HCT116 (cell line): ENCODE measurements at regions not wholly inside any gene's neighbourhood (a gene's known extent, or its start where the extent isn't known, plus 50 kb on each side); places are given as distances from the start of the nearest gene placed in this dataset.

Experiments used
- ATAC-seq: fragments of 200-7000 bp; cut with Tn5 transposase; 2 replicates; pipeline ENCODE4 v1.9.1; 2020; ENCODE audit warnings: mild to moderate bottlenecking, moderate library complexity
- BruUV-seq: library from RNA; stranded (reverse); fragments of 400-500 nt; replicated peaks from 2 replicates; lab custom pipeline; 2021; lab: Mats Ljungman, UMichigan
- CTCF ChIA-PET: fragments of 300-600 bp; sonication (Branson Sonifier 250); formaldehyde crosslinking; loops from one replicate; lab custom pipeline; 2021; ENCODE audit warnings: antibody characterized with exemption; lab: Charles Lee
- POLR2A ChIA-PET: fragments of 300-600, 350-600 bp; sonication (Branson Sonifier 250); formaldehyde crosslinking; loops from one replicate; lab custom pipeline; 2021; ENCODE audit warnings: antibody characterized with exemption; lab: Charles Lee
- RAD21 ChIA-PET, 2 experiments: fragments of 300-600 bp; sonication (Branson Sonifier 250); formaldehyde crosslinking; loops; one replicate each; lab custom pipeline; 2023; ENCODE audit warnings: low total read pairs in 2 of 2; ENCODE audit not compliant: uncharacterized antibody in 2 of 2, unreplicated experiment in 2 of 2, low non-redundant PET in 1 of 2; lab: Charles Lee
- DNase-seq: peaks from one replicate; pipeline ENCODE4 v3.0.0-alpha.2; 2010; ENCODE audit warnings: low read depth, low spot score
- H2AFZ ChIP-seq: fragments of 200-600 bp; shearing (Covaris generic), sonication (generic); 2 replicates; pipeline ENCODE4 v1.6.1; 2017; ENCODE audit warnings: low read depth, mixed run types, mixed read lengths, antibody characterized with exemption, low read length; ENCODE audit not compliant: poor library complexity, severe bottlenecking
- H3K27ac ChIP-seq: 2 replicates; pipeline ENCODE4 v1.5.1; 2012; ENCODE audit warnings: low read depth, low read length
- H3K27me3 ChIP-seq: fragments of 200-600 bp; sonication (generic); 2 replicates; pipeline ENCODE4 v1.6.1; 2016; ENCODE audit warnings: mixed run types, low read length, mixed read lengths; ENCODE audit not compliant: insufficient read depth
- H3K36me3 ChIP-seq, 2 experiments: fragments of 200-500 bp in 1 of 2; fragments of 200-600 bp in 1 of 2; sonication (Bioruptor generic) in 1 of 2; sonication (generic) in 1 of 2; 2 replicates each; pipeline versions ENCODE4 v1.5.1 to v1.6.1; 2014 to 2016; ENCODE audit warnings: low read length in 2 of 2, inconsistent platforms in 1 of 2, mixed read lengths in 1 of 2, mixed run types in 1 of 2; ENCODE audit not compliant: insufficient read depth in 2 of 2, control insufficient read depth in 1 of 2
- H3K4me1 ChIP-seq, 2 experiments: fragments of 200-600 bp in 1 of 2; sonication (generic) in 1 of 2; 2 replicates each; pipeline versions ENCODE4 v1.5.1 to v1.6.1; 2012 to 2017; ENCODE audit warnings: low read length in 2 of 2, inconsistent platforms in 1 of 2, mild to moderate bottlenecking in 1 of 2, mixed read lengths in 1 of 2, mixed run types in 1 of 2, moderate library complexity in 1 of 2; ENCODE audit not compliant: insufficient read depth in 2 of 2, control insufficient read depth in 1 of 2
- H3K4me2 ChIP-seq: fragments of 200-600 bp; sonication (generic); 2 replicates; pipeline ENCODE4 v1.6.1; 2017; ENCODE audit warnings: mixed run types, low read length, mixed read lengths
- H3K4me3 ChIP-seq, 2 experiments: fragments of 200-600 bp in 1 of 2; sonication (generic) in 1 of 2; replicated peaks in 1 of 2; 2 replicates each; pipeline ENCODE4 v1.5.1; 2011 to 2016; ENCODE audit warnings: low read length in 2 of 2, control low read depth in 1 of 2, low read depth in 1 of 2, mild to moderate bottlenecking in 1 of 2, mixed read lengths in 1 of 2, mixed run types in 1 of 2
- H3K79me2 ChIP-seq: fragments of 200-600 bp; sonication (generic); 2 replicates; pipeline ENCODE4 v1.6.1; 2017; ENCODE audit warnings: mild to moderate bottlenecking, mixed run types, low read length, moderate library complexity, mixed read lengths; ENCODE audit not compliant: insufficient read depth
- H3K9ac ChIP-seq: fragments of 200-600 bp; sonication (generic); 2 replicates; pipeline ENCODE4 v1.6.1; 2016; ENCODE audit warnings: low read length, mixed read lengths
- H3K9me2 ChIP-seq: fragments of 200-600 bp; sonication (generic), shearing (Covaris generic); 2 replicates; pipeline ENCODE4 v1.6.1; 2017; ENCODE audit warnings: mixed run types, mild to moderate bottlenecking, moderate library complexity; ENCODE audit not compliant: insufficient read depth
- H3K9me3 ChIP-seq, 2 experiments: fragments of 200-500 bp in 1 of 2; fragments of 200-600 bp in 1 of 2; sonication (Bioruptor generic) in 1 of 2; sonication (generic) in 1 of 2; 2 replicates each; pipeline ENCODE4 v1.6.1; 2014 to 2017; ENCODE audit warnings: low read length in 2 of 2, mixed read lengths in 2 of 2, inconsistent platforms in 1 of 2, low read depth in 1 of 2, mild to moderate bottlenecking in 1 of 2, mixed run types in 1 of 2, moderate library complexity in 1 of 2; ENCODE audit not compliant: control insufficient read depth in 1 of 2, insufficient read depth in 1 of 2
- H4K20me1 ChIP-seq: fragments of 200-600 bp; sonication (generic), shearing (Covaris generic); 2 replicates; pipeline ENCODE4 v1.6.1; 2017; ENCODE audit warnings: mixed run types, mild to moderate bottlenecking, moderate library complexity; ENCODE audit not compliant: insufficient read depth
- CBX3 ChIP-seq: IDR thresholded peaks from 2 replicates; pipeline ENCODE4 v1.6.1; 2012; ENCODE audit warnings: low read depth
- CEBPB ChIP-seq: IDR thresholded peaks from 2 replicates; pipeline ENCODE4 v1.6.1; 2012; ENCODE audit warnings: low read depth
- CTCF ChIP-seq, 3 experiments: fragments of 200-600 bp in 1 of 3; sonication (generic) in 1 of 3; IDR thresholded peaks in 2 of 3; conservative IDR thresholded peaks in 1 of 3; 2 replicates each; pipeline ENCODE4 v1.5.1; 2012 to 2017; ENCODE audit warnings: low read depth in 2 of 3, low read length in 2 of 3, antibody characterized with exemption in 1 of 3, borderline replicate concordance in 1 of 3, control low read depth in 1 of 3, mild to moderate bottlenecking in 1 of 3, mixed read lengths in 1 of 3, mixed run types in 1 of 3, moderate library complexity in 1 of 3; ENCODE audit not compliant: insufficient read depth in 1 of 3
- EGR1 ChIP-seq: IDR thresholded peaks from 2 replicates; pipeline ENCODE4 v1.6.1; 2012; ENCODE audit warnings: low read depth
- ELF1 ChIP-seq: IDR thresholded peaks from 2 replicates; pipeline ENCODE4 v1.6.1; 2012; ENCODE audit warnings: low read depth, borderline replicate concordance
- EZH2 ChIP-seq: fragments of 200-600 bp; sonication (generic); IDR thresholded peaks from 2 replicates; pipeline ENCODE4 v1.6.1; 2017; ENCODE audit warnings: antibody characterized with exemption, mixed run types
- EZH2phosphoT487 ChIP-seq: fragments of 200-600 bp; IDR thresholded peaks from 2 replicates; pipeline ENCODE4 v1.6.1; 2018; ENCODE audit warnings: antibody characterized with exemption, borderline replicate concordance
- FOSL1 ChIP-seq: IDR thresholded peaks from 2 replicates; pipeline ENCODE4 v1.6.1; 2012; ENCODE audit warnings: low read depth
- JUND ChIP-seq: IDR thresholded peaks from 2 replicates; pipeline ENCODE4 v1.6.1; 2012
- POLR2A ChIP-seq: IDR thresholded peaks from 2 replicates; pipeline ENCODE4 v1.7.0; 2011; ENCODE audit warnings: borderline replicate concordance; ENCODE audit not compliant: insufficient read depth, insufficient read length; ENCODE audit errors: extremely low read depth
- POLR2AphosphoS5 ChIP-seq: IDR thresholded peaks from 2 replicates; pipeline ENCODE4 v1.6.1; 2011; ENCODE audit warnings: mild to moderate bottlenecking, low read depth, low read length, moderate library complexity
- RAD21 ChIP-seq: IDR thresholded peaks from 2 replicates; pipeline ENCODE4 v1.6.1; 2012; ENCODE audit warnings: low read depth, mild to moderate bottlenecking
- SIN3A ChIP-seq: IDR thresholded peaks from 2 replicates; pipeline ENCODE4 v1.6.1; 2012; ENCODE audit warnings: low read depth
- TCF7L2 ChIP-seq: IDR thresholded peaks from 2 replicates; pipeline ENCODE4 v1.7.0; 2011; ENCODE audit warnings: borderline replicate concordance, inconsistent platforms; ENCODE audit not compliant: insufficient read depth, insufficient read length; ENCODE audit errors: extremely low read depth
- YY1 ChIP-seq: IDR thresholded peaks from 2 replicates; pipeline ENCODE4 v1.6.1; 2011; ENCODE audit warnings: low read length, low read depth, moderate library complexity, mild to moderate bottlenecking; ENCODE audit not compliant: insufficient replicate concordance; ENCODE audit errors: extremely low read depth
- ZFX ChIP-seq: fragments of 450-650 bp; IDR thresholded peaks from 2 replicates; pipeline ENCODE4 v1.6.1; 2017
- ZNF274 ChIP-seq: fragments of 200-500 bp; sonication (Bioruptor generic); IDR thresholded peaks from 2 replicates; pipeline ENCODE4 v1.6.1; 2014; ENCODE audit warnings: mild to moderate bottlenecking, low read depth, low read length, inconsistent platforms
- intact Hi-C: fragments of 100-400 bp; cut with micrococcal nuclease; formaldehyde crosslinking; loops from 2 replicates; pipeline ENCODE4 v1.10.0; 2022
- TF ChIP-seq, protein P1 (sequence below): IDR thresholded peaks from 2 replicates; pipeline ENCODE4 v1.6.1; 2012
- TF ChIP-seq, protein P2 (sequence below): IDR thresholded peaks from 2 replicates; pipeline ENCODE4 v1.6.1; 2012; ENCODE audit warnings: low read depth

DNA sequence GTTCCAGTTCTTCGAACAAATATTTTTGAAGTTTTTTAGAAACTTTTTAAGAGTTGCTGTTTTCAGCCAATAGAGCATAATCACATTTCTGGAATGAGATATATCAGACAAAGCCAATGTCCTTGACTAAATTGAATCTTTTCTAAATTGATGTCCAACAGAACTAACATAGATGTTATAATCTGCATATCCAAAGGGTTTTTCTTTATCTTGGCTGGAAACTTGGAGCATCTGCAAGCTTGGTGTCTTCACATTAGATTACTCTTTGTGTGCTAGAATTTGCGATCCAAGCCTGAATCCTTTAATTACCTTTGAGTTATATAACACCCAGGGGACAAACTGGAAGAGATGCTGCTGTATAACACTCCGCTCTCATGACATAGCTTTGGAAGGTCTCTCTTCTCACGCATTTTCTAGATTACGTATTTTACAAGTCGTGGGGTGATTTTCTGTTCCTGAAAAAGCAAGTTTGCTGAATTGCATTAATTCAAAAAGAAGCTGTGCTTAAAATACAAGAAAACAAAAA, 64.4 kb upstream of the FUCA2 start:
- no peak overlapping the region for H2AFZ ChIP-seq
- no peaks in the 10 kb centered on the region for H3K4me1 ChIP-seq
- H3K9me2 ChIP-seq, result no peaks in the 10 kb centered on the region
- CTCF ChIA-PET, result interaction anchor here (0.6 to 3.0 kb wide), 26 partner anchors 9 to 1101 kb away, joined by 3 to 58 read pairs (median 4); partner anchors contain the start of genes LTV1 and PLAGL1
- intact Hi-C loops, result loop anchor here (1.0 to 5.0 kb wide), 5 partner anchors 266 to 906 kb away; partner anchors contain the start of gene LTV1
- RAD21 ChIA-PET, result interaction anchor here (0.6 to 1.8 kb wide), 8 partner anchors 267 to 906 kb away, joined by 3 to 20 read pairs (median 6); partner anchors contain the start of gene LTV1 (in 2 of the 2)
- no peaks in the 10 kb centered on the region for H4K20me1 ChIP-seq
- H3K27ac ChIP-seq, result no peak overlapping the region
- no peaks in the 10 kb centered on the region for H3K27me3 ChIP-seq
- TF ChIP-seq EZH2, result no peak
- TF ChIP-seq, protein P1, sequence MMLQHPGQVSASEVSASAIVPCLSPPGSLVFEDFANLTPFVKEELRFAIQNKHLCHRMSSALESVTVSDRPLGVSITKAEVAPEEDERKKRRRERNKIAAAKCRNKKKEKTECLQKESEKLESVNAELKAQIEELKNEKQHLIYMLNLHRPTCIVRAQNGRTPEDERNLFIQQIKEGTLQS, result no peak
- no peak for TF ChIP-seq ELF1
- no peak for TF ChIP-seq CBX3
- no peak for TF ChIP-seq ZFX
- no peak for TF ChIP-seq ZNF274
- TF ChIP-seq EZH2phosphoT487, result no peak
- TF ChIP-seq, protein P2, sequence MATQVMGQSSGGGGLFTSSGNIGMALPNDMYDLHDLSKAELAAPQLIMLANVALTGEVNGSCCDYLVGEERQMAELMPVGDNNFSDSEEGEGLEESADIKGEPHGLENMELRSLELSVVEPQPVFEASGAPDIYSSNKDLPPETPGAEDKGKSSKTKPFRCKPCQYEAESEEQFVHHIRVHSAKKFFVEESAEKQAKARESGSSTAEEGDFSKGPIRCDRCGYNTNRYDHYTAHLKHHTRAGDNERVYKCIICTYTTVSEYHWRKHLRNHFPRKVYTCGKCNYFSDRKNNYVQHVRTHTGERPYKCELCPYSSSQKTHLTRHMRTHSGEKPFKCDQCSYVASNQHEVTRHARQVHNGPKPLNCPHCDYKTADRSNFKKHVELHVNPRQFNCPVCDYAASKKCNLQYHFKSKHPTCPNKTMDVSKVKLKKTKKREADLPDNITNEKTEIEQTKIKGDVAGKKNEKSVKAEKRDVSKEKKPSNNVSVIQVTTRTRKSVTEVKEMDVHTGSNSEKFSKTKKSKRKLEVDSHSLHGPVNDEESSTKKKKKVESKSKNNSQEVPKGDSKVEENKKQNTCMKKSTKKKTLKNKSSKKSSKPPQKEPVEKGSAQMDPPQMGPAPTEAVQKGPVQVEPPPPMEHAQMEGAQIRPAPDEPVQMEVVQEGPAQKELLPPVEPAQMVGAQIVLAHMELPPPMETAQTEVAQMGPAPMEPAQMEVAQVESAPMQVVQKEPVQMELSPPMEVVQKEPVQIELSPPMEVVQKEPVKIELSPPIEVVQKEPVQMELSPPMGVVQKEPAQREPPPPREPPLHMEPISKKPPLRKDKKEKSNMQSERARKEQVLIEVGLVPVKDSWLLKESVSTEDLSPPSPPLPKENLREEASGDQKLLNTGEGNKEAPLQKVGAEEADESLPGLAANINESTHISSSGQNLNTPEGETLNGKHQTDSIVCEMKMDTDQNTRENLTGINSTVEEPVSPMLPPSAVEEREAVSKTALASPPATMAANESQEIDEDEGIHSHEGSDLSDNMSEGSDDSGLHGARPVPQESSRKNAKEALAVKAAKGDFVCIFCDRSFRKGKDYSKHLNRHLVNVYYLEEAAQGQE, result no peak
- TF ChIP-seq TCF7L2, result no peak
- no peak for TF ChIP-seq POLR2AphosphoS5
- no peak for TF ChIP-seq POLR2A
- no peak for TF ChIP-seq CTCF (IDR thresholded peaks at IDR 0.05 in 2 of 3, conservative IDR thresholded peaks at IDR 0.05 in 1 of 3; ENCODE audit: borderline replicate concordance in 1 of 3, insufficient read depth in 1 of 3, low read depth in 2 of 3, low read length in 2 of 3)
- no peak for TF ChIP-seq EGR1
- no peak for TF ChIP-seq JUND
- no peak for TF ChIP-seq CEBPB
- no peak for TF ChIP-seq SIN3A
- TF ChIP-seq FOSL1, result no peak
- no peak for TF ChIP-seq YY1
- TF ChIP-seq RAD21, result no peak
- H3K79me2 ChIP-seq, result no peaks in the 10 kb centered on the region
- BruUV-seq, result no TSS peak
- no peaks in the 10 kb centered on the region for H3K9me3 ChIP-seq
- no peak overlapping the region for H3K4me3 ChIP-seq
- H3K4me2 ChIP-seq, result no peak overlapping the region
- POLR2A ChIA-PET, result no interaction called here
- no peak for DNase-seq
- ATAC-seq, result no peak
- H3K36me3 ChIP-seq, result no peaks in the 10 kb centered on the region
- no peak overlapping the region for H3K9ac ChIP-seq
